ENCODE measurements at regions not wholly inside any gene's neighbourhood (a gene's known extent, or its start where the extent isn't known, plus 50 kb on each side); places are given as distances from the start of the nearest gene placed in this dataset.

DNA sequence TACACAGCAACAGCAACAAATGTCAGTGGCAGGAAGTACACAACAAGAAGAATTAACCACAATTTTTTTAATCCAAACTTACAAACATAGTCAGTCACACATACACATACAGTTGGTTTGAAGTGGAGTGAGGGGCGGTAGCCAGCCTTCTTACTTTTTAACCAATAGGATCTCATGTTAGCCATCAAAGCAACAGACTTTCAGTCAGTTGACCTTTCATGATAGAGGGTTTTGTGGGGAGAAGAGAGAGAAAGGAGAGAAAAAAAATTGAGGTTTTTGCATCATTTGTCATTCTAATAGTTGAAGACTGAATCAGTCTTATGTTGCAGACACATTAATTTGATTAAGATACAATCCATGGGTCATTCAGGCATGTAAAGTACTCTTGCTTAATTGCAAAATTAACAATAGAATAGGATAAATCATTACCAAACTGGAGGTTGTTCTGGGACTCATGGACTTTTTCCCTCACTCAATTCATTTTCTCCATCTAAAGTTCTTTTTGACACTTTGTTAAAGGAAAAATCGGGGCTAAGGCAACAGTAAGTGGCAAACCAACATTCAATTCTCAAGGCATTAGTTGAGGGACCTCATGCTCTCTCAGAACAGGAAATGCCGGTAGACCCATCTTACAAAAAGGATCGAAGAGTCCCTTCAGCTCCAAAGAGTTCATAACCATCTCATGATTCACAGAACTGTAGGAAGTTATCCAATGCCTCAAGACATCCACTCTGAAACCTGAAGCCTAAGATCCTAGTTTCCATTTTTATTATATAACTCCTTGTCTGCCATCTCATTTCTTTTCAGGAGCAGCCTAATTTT is 159.5 kb upstream of the LPP start:
- H3K27me3 ChIP-seq (replicated peaks; ENCODE audit: insufficient read depth): no peaks in the 10 kb centered on the region
- TF ChIP-seq, protein P1, sequence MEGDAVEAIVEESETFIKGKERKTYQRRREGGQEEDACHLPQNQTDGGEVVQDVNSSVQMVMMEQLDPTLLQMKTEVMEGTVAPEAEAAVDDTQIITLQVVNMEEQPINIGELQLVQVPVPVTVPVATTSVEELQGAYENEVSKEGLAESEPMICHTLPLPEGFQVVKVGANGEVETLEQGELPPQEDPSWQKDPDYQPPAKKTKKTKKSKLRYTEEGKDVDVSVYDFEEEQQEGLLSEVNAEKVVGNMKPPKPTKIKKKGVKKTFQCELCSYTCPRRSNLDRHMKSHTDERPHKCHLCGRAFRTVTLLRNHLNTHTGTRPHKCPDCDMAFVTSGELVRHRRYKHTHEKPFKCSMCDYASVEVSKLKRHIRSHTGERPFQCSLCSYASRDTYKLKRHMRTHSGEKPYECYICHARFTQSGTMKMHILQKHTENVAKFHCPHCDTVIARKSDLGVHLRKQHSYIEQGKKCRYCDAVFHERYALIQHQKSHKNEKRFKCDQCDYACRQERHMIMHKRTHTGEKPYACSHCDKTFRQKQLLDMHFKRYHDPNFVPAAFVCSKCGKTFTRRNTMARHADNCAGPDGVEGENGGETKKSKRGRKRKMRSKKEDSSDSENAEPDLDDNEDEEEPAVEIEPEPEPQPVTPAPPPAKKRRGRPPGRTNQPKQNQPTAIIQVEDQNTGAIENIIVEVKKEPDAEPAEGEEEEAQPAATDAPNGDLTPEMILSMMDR (IDR thresholded peaks at IDR 0.05): no peak
- no peak for DNase-seq (ENCODE audit: low spot score)
- no peaks in the 10 kb centered on the region for H3K9me3 ChIP-seq
- no peaks in the 10 kb centered on the region for H3K36me3 ChIP-seq
- no peak overlapping the region for H3K4me3 ChIP-seq
- H3K4me1 ChIP-seq (ENCODE audit: control insufficient read depth in 1 of 2, low read depth in 2 of 2): no peaks in the 10 kb centered on the region
- no peak overlapping the region for H3K27ac ChIP-seq
- ATAC-seq (ENCODE audit: insufficient number of reproducible peaks, low FRiP score, low read depth): no peak

- TF ChIP-seq, protein P1 (IDR thresholded peaks at IDR 0.05): no peak
- H3K27me3 ChIP-seq (replicated peaks; ENCODE audit: insufficient read depth): no peaks in the 10 kb centered on the region
Measured at GRCh38 chr3:187995043-187995400, 158.9 kb upstream of the LPP start.

GRCh38 chr3:187995667-187996066 is 158.3 kb upstream of the LPP start:
- TF ChIP-seq, protein P1 (IDR thresholded peaks at IDR 0.05): no peak
- H3K4me3 ChIP-seq: no peak overlapping the region
- no peaks in the 10 kb centered on the region for H3K9me3 ChIP-seq
- no peak overlapping the region for H3K27ac ChIP-seq
- peaks cover 4 to 9% of the 10 kb centered on the region in 2 donors for H3K4me1 ChIP-seq (ENCODE audit: control insufficient read depth in 1 of 2, low read depth in 2 of 2)
- H3K27me3 ChIP-seq (replicated peaks; ENCODE audit: insufficient read depth): no peaks in the 10 kb centered on the region
- ATAC-seq (ENCODE audit: insufficient number of reproducible peaks, low FRiP score, low read depth): no peak
- no peak for DNase-seq (ENCODE audit: low spot score)
- no peaks in the 10 kb centered on the region for H3K36me3 ChIP-seq

More at GRCh38 chr3:187995043-187995400, 158.9 kb upstream of the LPP start:
- ATAC-seq (ENCODE audit: insufficient number of reproducible peaks, low FRiP score, low read depth) (no peak), DNase-seq (ENCODE audit: low spot score) (no peak)
- H3K4me1 ChIP-seq (ENCODE audit: control insufficient read depth in 1 of 2, low read depth in 2 of 2): peaks cover 0 to 3% of the 10 kb centered on the region in 2 donors
- no peak overlapping the region for H3K4me3 ChIP-seq
- no peaks in the 10 kb centered on the region for H3K9me3 ChIP-seq
- no peaks in the 10 kb centered on the region for H3K36me3 ChIP-seq
- no peak overlapping the region for H3K27ac ChIP-seq

- DNase-seq (ENCODE audit: low spot score) (no peak), ATAC-seq (ENCODE audit: insufficient number of reproducible peaks, low FRiP score, low read depth) (no peak)
- TF ChIP-seq, protein P1 (IDR thresholded peaks at IDR 0.05): no peak
- Histone ChIP-seq H3K4me3 (no peak overlapping the region), H3K27ac (no peak overlapping the region), H3K9me3 (no peaks in the 10 kb centered on the region), H3K27me3 (replicated peaks; ENCODE audit: insufficient read depth) (no peaks in the 10 kb centered on the region), H3K4me1 (ENCODE audit: control insufficient read depth in 1 of 2, low read depth in 2 of 2) (peaks cover 4 to 11% of the 10 kb centered on the region in 2 donors), H3K36me3 (no peaks in the 10 kb centered on the region)
Measured at GRCh38 chr3:187996609-187997008, 157.3 kb upstream of the LPP start.

- Histone ChIP-seq H3K36me3 (no peaks in the 10 kb centered on the region), H3K4me3 (no peak overlapping the region), H3K27me3 (replicated peaks; ENCODE audit: insufficient read depth) (no peaks in the 10 kb centered on the region), H3K27ac (no peak overlapping the region), H3K9me3 (no peaks in the 10 kb centered on the region), H3K4me1 (ENCODE audit: control insufficient read depth in 1 of 2, low read depth in 2 of 2) (peaks cover 4 to 11% of the 10 kb centered on the region in 2 donors)
- no peak for ATAC-seq (ENCODE audit: insufficient number of reproducible peaks, low FRiP score, low read depth)
- TF ChIP-seq, protein P1 (IDR thresholded peaks at IDR 0.05): no peak
- DNase-seq (ENCODE audit: low spot score): no peak
Measured at GRCh38 chr3:187997490-187997889, 156.5 kb upstream of the LPP start.
